Transverse colon (tissue), 4 donors: ENCODE measurements at regions not wholly inside any gene's neighbourhood (a gene's known extent, or its start where the extent isn't known, plus 50 kb on each side); places are given as distances from the start of the nearest gene placed in this dataset.

Experiments used
- DNase-seq: peaks from one replicate; pipeline ENCODE4 v3.0.0-alpha.2; 2019
- H3K27ac ChIP-seq, 4 donors: fragments of 200-600 bp; sonication (generic); 2 replicates each; pipeline ENCODE4 v1.5.1; 2016 to 2018; ENCODE audit warnings: inconsistent platforms in 4 of 4
- H3K27me3 ChIP-seq: fragments of 200-600 bp; sonication (generic); 2 replicates; pipeline ENCODE4 v1.5.1; 2017; ENCODE audit warnings: inconsistent platforms
- H3K36me3 ChIP-seq, 4 donors: fragments of 200-600 bp; sonication (generic); 2 replicates each; pipeline ENCODE4 v1.5.1; 2017 to 2019; ENCODE audit warnings: inconsistent platforms in 4 of 4
- H3K4me1 ChIP-seq, 4 donors: fragments of 200-600 bp; sonication (generic); 2 replicates each; pipeline ENCODE4 v1.5.1; 2017 to 2020; ENCODE audit warnings: inconsistent platforms in 4 of 4
- H3K4me3 ChIP-seq, 4 donors: fragments of 200-600 bp; sonication (generic); 1 replicate in 1 of 4; 2 replicates in 3 of 4; pipeline versions ENCODE4 v1.5.1 to v1.6.1; 2017 to 2019; ENCODE audit warnings: inconsistent platforms in 4 of 4
- H3K9me3 ChIP-seq, 2 donors: fragments of 200-600 bp; sonication (generic); 2 replicates each; pipeline ENCODE4 v1.5.1; 2017 to 2019; ENCODE audit warnings: inconsistent platforms in 2 of 2
- CTCF ChIP-seq, 5 experiments: fragments of 200-600 bp in 3 of 5; fragments of 450-650 bp in 2 of 5; sonication (generic) in 3 of 5; IDR thresholded peaks; 1 replicate in 2 of 5; 2 replicates in 3 of 5; pipeline ENCODE4 v1.5.1; 2016 to 2017; ENCODE audit warnings: antibody characterized with exemption in 5 of 5, inconsistent platforms in 3 of 5, mild to moderate bottlenecking in 2 of 5, moderate library complexity in 1 of 5
- EP300 ChIP-seq: sonication (generic); formaldehyde crosslinking; IDR thresholded peaks from one replicate; pipeline ENCODE4 v1.6.1; 2017; ENCODE audit warnings: antibody characterized with exemption, low read depth
- POLR2A ChIP-seq: fragments of 450-650 bp; IDR thresholded peaks from one replicate; pipeline ENCODE4 v1.6.1; 2016; ENCODE audit warnings: antibody characterized with exemption, mild to moderate bottlenecking, moderate library complexity
- POLR2AphosphoS5 ChIP-seq, 3 donors: sonication (generic); formaldehyde crosslinking; IDR thresholded peaks; one replicate each; pipeline ENCODE4 v1.6.1; 2016; ENCODE audit warnings: antibody characterized with exemption in 3 of 3
- WGBS, 2 donors: methylation state at CpG; one replicate each; pipeline ENCODE4 v1.1.5; 2018; ENCODE audit warnings: low coverage in 1 of 2; 5-methylcytosine and 5-hydroxymethylcytosine counted together
- in situ Hi-C, 4 donors: fragments of 200-750 bp; cut with MboI; loops; one replicate each; pipeline versions ENCODE4 v1.15.0 to v1.15.1; 2017; ENCODE audit warnings: low sequenced_read_pairs in 3 of 4, low pct_ligation_motif_present in 1 of 4, low pct_unique_long_range_greater_than_20kb in 1 of 4
- intact Hi-C: fragments of 100-400 bp; cut with DNase I; formaldehyde crosslinking; loops from one replicate; pipeline ENCODE4 v1.15.1; 2023; ENCODE audit warnings: low total_unique reads

DNA sequence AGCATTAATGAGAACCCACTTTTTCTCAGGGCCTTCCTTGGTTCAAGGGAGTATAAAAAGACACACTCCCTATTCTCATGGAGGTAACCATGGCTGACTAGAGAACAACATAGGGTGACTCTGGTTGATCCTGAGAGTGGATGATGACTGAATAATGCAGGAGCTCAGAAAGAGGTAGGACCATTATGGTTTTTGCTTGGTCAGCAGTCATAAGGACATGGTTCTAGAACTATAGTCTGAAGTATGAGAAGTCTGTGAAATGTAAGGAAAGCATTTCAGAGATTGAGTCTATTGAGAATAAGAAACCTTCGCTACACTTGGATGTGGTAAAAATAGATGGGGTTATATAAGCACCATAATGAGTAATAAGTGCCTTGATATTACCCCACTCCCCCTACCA is 184.1 kb upstream of the GPR149 start:
- Histone ChIP-seq H3K9me3 (no peaks in the 10 kb centered on the region), H3K27me3 (no peaks in the 10 kb centered on the region), H3K4me1 (no peaks in the 10 kb centered on the region), H3K36me3 (no peaks in the 10 kb centered on the region), H3K27ac (no peak overlapping the region), H3K4me3 (no peak overlapping the region)
- WGBS, 2 donors, result 83 to 86% methylated on average over 1 of the region's 1 CpG
- in situ Hi-C loops, result no loop called here
- no peak for DNase-seq
- TF ChIP-seq POLR2AphosphoS5 (IDR thresholded peaks at IDR 0.05) (no peak), CTCF (IDR thresholded peaks at IDR 0.05) (no peak), EP300 (no peak)
- intact Hi-C loops, result no loop called here

GRCh38 chr3:154602241-154602640 is 172.3 kb upstream of the GPR149 start:
- TF ChIP-seq POLR2A (no peak), POLR2AphosphoS5 (IDR thresholded peaks at IDR 0.05) (no peak), EP300 (no peak), CTCF (IDR thresholded peaks at IDR 0.05) (no peak)

DNA sequence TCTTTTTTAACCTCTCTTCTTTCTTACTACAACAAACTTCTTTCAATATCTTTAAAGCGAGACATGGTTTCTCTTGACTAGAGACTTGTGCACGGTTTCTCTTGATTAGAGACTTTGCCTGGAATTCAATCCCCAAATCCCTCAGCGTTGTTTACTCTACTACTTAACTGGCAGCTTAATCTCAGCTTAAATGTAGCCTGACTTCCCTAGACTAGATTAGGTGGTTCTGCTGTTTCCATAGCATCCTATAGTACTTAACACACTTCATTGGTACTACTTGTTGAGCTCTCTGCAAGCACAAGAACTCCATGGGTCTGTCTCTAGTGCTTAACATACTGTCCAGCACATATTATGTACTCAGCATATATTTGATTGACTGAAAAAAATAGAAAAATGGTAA is 168.2 kb upstream of the GPR149 start:
- no peaks in the 10 kb centered on the region for H3K36me3 ChIP-seq
- TF ChIP-seq CTCF (IDR thresholded peaks at IDR 0.05) (no peak), EP300 (no peak), POLR2AphosphoS5 (IDR thresholded peaks at IDR 0.05) (no peak), POLR2A (no peak)
- 82 to 88% methylated on average over 1 to 3 of the region's 3 CpGs for WGBS, 2 donors
- in situ Hi-C loops, result no loop called here
- intact Hi-C loops, result no loop called here
- H3K27me3 ChIP-seq, result no peaks in the 10 kb centered on the region
- H3K4me1 ChIP-seq, result no peaks in the 10 kb centered on the region
- no peak overlapping the region for H3K27ac ChIP-seq
- no peaks in the 10 kb centered on the region for H3K9me3 ChIP-seq
- no peak overlapping the region for H3K4me3 ChIP-seq
- no peak for DNase-seq

More at GRCh38 chr3:154602241-154602640, 172.3 kb upstream of the GPR149 start:
- Histone ChIP-seq H3K27me3 (no peaks in the 10 kb centered on the region), H3K36me3 (no peaks in the 10 kb centered on the region), H3K27ac (no peak overlapping the region), H3K4me3 (no peak overlapping the region), H3K9me3 (no peaks in the 10 kb centered on the region), H3K4me1 (no peaks in the 10 kb centered on the region)
- intact Hi-C loops (no loop called here), in situ Hi-C loops (no loop called here)
- no peak for DNase-seq

DNA sequence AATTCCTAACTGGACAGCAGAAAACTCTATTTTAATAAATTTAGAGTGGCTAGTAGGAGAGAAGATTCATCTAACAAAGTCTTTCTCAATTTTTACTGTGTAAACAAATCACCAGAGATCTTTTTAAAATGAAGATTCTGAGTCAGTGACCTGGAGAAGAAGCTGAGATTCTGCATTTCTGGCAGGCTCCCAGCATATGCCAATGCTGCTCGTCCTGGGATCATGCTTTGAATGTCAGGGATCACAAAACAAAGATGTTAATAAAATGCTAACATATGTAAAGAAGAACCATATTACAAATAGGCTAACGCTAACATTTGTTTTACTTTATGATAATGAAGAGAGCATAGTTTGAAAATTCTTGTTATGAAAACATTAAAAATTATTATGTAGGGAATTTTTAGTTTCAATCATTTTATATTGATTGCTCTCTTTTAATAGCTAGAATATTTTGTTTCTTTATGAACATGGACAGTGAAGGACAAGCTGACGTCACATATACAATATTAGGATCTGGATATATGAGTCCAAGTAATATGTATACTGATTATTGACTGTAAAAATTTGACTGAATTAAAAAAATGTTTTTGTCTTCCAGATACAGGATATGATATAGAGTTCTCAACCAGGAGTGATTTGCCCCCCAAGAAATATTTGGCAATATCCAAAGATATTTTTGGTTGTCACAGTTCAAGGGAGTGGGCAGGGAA is 160.8 kb upstream of the GPR149 start:
- 63 to 69% methylated on average over 3 of the region's 3 CpGs for WGBS, 2 donors
- Histone ChIP-seq H3K4me3 (no peak overlapping the region), H3K36me3 (no peaks in the 10 kb centered on the region), H3K27ac (no peak overlapping the region), H3K27me3 (no peaks in the 10 kb centered on the region), H3K4me1 (no peaks in the 10 kb centered on the region), H3K9me3 (no peaks in the 10 kb centered on the region)
- TF ChIP-seq CTCF (IDR thresholded peaks at IDR 0.05) (no peak), POLR2A (no peak), EP300 (no peak), POLR2AphosphoS5 (IDR thresholded peaks at IDR 0.05) (no peak)
- DNase-seq, result no peak
- in situ Hi-C loops, result no loop called here
- intact Hi-C loops, result no loop called here
